Fibroblast of skin of left biceps (primary cell): ENCODE measurements at regions not wholly inside any gene's neighbourhood (a gene's known extent, or its start where the extent isn't known, plus 50 kb on each side); places are given as distances from the start of the nearest gene placed in this dataset.

Source experiments
- DNase-seq, 2 experiments: peaks; one replicate each; pipeline ENCODE4 v3.0.0-alpha.2; 2013; ENCODE audit warnings: low read depth in 2 of 2

- DNase-seq, result no peak
Measured at GRCh38 chr3:66592016-66592761, 91.4 kb upstream of the LRIG1 start.

GRCh38 chr3:66592927-66593625, 92.3 kb upstream of the LRIG1 start:
- DNase-seq, result peak; percentile 42 to 52

- DNase-seq, result peak; percentile 85 to 87
Measured at GRCh38 chr3:66593978-66594377, 93.2 kb upstream of the LRIG1 start.

GRCh38 chr3:66597308-66597863, 96.6 kb upstream of the LRIG1 start:
- DNase-seq, result no peak

- peak; percentile 78 to 84 for DNase-seq
Measured at GRCh38 chr3:66598168-66598567, 97.3 kb upstream of the LRIG1 start.

- no peak for DNase-seq
Measured at GRCh38 chr3:66602237-66602636, 101.4 kb upstream of the LRIG1 start.

GRCh38 chr3:66602691-66603090, 101.9 kb upstream of the LRIG1 start:
- no peak for DNase-seq

- no peak for DNase-seq
Measured at GRCh38 chr3:66603151-66603611, 102.4 kb upstream of the LRIG1 start.

GRCh38 chr3:66604481-66604880, 103.7 kb upstream of the LRIG1 start:
- no peak for DNase-seq

- no peak for DNase-seq
Measured at GRCh38 chr3:66606126-66606525, 105.3 kb upstream of the LRIG1 start.

GRCh38 chr3:66606868-66607267, 106.0 kb upstream of the LRIG1 start:
- no peak for DNase-seq

GRCh38 chr3:66609660-66610561, 109.1 kb upstream of the LRIG1 start:
- DNase-seq, result no peak

GRCh38 chr3:66610562-66610909, 109.7 kb upstream of the LRIG1 start:
- DNase-seq, result no peak

- DNase-seq, result no peak
Measured at GRCh38 chr3:66615643-66616301, 115.0 kb upstream of the LRIG1 start.

GRCh38 chr3:66617351-66617750, 116.5 kb upstream of the LRIG1 start:
- no peak for DNase-seq

- peak in 1 of 2 experiments; percentile 30 for DNase-seq
Measured at GRCh38 chr3:66618066-66618465, 117.2 kb upstream of the LRIG1 start.

- DNase-seq, result no peak
Measured at GRCh38 chr3:66620296-66620695, 119.5 kb upstream of the LRIG1 start.

- no peak for DNase-seq
Measured at GRCh38 chr3:66622756-66623457, 122.1 kb upstream of the LRIG1 start.

- DNase-seq, result peak; percentile 57 to 73
Measured at GRCh38 chr3:66625505-66626216, 124.8 kb upstream of the LRIG1 start.
